ENCODE measurements at regions not wholly inside any gene's neighbourhood (a gene's known extent, or its start where the extent isn't known, plus 50 kb on each side); places are given as distances from the start of the nearest gene placed in this dataset.

DNA sequence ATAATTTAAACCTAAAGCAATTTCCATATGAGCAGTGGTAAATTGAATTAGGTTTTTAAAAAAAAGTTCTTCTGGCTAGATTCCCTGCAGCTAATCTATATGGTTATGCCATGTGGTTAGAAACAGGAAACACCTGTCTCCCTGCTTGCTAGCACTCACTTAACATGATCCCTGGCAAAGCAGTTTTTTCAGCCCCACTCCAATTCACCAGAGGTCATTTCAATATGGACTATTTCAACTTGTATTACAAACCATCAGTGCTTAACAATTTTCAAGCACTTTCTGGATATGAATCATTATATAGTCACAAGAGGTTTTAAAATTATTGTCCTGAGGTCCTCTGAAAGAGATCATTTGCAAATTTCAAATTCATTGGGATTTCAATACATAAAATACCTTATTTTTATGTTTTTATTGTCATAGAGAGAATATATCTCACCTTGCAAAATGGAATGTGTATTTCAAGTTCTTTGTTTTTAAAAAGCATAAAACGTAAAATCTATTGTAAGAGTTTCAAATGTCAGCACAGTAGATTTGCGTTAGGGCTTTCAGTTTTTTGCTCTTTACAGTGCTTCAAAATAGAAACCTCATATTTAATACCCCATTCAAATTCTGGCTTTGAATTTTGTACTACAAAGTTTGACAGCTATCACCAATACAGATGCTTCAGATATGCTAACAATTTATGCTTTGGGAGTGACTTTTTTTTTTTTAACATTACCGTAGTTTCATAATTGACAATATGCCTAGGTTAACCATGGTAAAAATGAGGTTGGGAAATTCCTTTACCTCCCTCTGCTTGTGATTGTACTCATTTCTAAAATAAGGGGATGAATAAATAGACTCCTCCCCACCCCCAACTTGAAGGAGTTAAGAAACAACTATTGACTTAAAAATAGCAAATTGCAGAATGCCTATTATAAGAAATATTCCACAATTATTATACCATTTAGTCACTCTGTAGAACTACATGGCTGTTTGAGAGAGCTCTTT, 117.5 kb upstream of the HGF start:
- no TSS peak for BruUV-seq (replicated peaks)
- Histone ChIP-seq H3K4me2 (no peak overlapping the region), H3K9me2 (ENCODE audit: insufficient read depth) (no peaks in the 10 kb centered on the region), H3K79me2 (ENCODE audit: low read depth) (no peaks in the 10 kb centered on the region), H4K20me1 (ENCODE audit: insufficient read depth) (no peaks in the 10 kb centered on the region), H2AFZ (no peak overlapping the region), H3K9me3 (ENCODE audit: insufficient read depth, low read depth) (no peaks in the 10 kb centered on the region; the same call in 1 of the 2 replicates), H3K36me3 (ENCODE audit: low read depth) (no peaks in the 10 kb centered on the region), H3K4me3 (no peak overlapping the region), H3K27ac (no peak overlapping the region), H3F3A (ENCODE audit: insufficient read depth, low read depth) (no peaks in the 10 kb centered on the region), H3K27me3 (ENCODE audit: insufficient read depth, low read depth) (no peaks in the 10 kb centered on the region), H3K4me1 (replicated peaks; ENCODE audit: insufficient read depth) (no peaks in the 10 kb centered on the region)
- ChIA-PET POLR2A (ENCODE audit: unreplicated experiment) (no interaction called here), CTCF (no interaction called here)
- TF ChIP-seq, protein P1, sequence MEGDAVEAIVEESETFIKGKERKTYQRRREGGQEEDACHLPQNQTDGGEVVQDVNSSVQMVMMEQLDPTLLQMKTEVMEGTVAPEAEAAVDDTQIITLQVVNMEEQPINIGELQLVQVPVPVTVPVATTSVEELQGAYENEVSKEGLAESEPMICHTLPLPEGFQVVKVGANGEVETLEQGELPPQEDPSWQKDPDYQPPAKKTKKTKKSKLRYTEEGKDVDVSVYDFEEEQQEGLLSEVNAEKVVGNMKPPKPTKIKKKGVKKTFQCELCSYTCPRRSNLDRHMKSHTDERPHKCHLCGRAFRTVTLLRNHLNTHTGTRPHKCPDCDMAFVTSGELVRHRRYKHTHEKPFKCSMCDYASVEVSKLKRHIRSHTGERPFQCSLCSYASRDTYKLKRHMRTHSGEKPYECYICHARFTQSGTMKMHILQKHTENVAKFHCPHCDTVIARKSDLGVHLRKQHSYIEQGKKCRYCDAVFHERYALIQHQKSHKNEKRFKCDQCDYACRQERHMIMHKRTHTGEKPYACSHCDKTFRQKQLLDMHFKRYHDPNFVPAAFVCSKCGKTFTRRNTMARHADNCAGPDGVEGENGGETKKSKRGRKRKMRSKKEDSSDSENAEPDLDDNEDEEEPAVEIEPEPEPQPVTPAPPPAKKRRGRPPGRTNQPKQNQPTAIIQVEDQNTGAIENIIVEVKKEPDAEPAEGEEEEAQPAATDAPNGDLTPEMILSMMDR (conservative IDR thresholded peaks at IDR 0.05), result no peak
- TF ChIP-seq EZH2 (IDR thresholded peaks at IDR 0.05; ENCODE audit: low read depth), result no peak
- intact Hi-C loops (cut with micrococcal nuclease; ENCODE audit: unreplicated experiment), result no loop called here
- DNase-seq, result no peak

DNA sequence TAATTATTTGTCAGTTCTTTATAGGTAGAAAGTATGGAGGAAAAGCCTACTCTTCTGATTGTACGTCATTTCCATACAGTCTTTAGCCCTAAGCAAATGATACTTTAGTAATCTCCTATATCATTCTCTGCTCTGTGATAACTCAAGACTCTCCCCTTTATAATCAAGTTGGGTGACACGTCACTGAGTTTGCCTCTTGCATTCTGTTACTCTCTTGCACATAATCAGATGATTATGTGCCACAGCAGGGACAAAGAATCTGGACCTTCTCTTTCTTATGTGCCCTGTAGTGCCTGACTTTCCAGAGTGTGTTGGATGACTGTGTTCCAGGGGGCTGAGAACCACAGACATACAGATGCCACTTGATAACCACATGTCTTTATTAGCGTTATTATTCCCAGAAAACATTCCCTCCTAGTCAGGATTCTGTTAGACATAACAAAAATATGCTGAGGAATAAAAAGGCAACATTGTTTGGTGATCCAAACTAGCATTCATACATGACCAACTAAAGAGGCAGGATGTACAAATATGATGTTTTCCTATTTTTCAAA, 116.4 kb upstream of the HGF start:
- intact Hi-C loops (cut with micrococcal nuclease; ENCODE audit: unreplicated experiment), result no loop called here
- CTCF ChIA-PET, result no interaction called here
- Histone ChIP-seq H3K4me3 (no peak overlapping the region), H3K4me1 (replicated peaks; ENCODE audit: insufficient read depth) (no peaks in the 10 kb centered on the region), H3K79me2 (ENCODE audit: low read depth) (no peaks in the 10 kb centered on the region), H3K36me3 (ENCODE audit: low read depth) (no peaks in the 10 kb centered on the region), H3K27ac (no peak overlapping the region), H3K4me2 (no peak overlapping the region), H3K27me3 (ENCODE audit: insufficient read depth, low read depth) (no peaks in the 10 kb centered on the region), H4K20me1 (ENCODE audit: insufficient read depth) (no peaks in the 10 kb centered on the region), H2AFZ (0 out of 2 replicates have a peak overlapping the region, but pooled peaks have one; percentile 22), H3K9me3 (ENCODE audit: insufficient read depth, low read depth) (no peaks in the 10 kb centered on the region; the same call in 1 of the 2 replicates), H3K9me2 (ENCODE audit: insufficient read depth) (no peaks in the 10 kb centered on the region), H3F3A (ENCODE audit: insufficient read depth, low read depth) (no peaks in the 10 kb centered on the region)
- DNase-seq, result no peak
- POLR2A ChIA-PET (ENCODE audit: unreplicated experiment), result no interaction called here
- TF ChIP-seq, protein P1 (conservative IDR thresholded peaks at IDR 0.05), result no peak
- no peak for TF ChIP-seq EZH2 (IDR thresholded peaks at IDR 0.05; ENCODE audit: low read depth)
- BruUV-seq (replicated peaks), result no TSS peak

DNA sequence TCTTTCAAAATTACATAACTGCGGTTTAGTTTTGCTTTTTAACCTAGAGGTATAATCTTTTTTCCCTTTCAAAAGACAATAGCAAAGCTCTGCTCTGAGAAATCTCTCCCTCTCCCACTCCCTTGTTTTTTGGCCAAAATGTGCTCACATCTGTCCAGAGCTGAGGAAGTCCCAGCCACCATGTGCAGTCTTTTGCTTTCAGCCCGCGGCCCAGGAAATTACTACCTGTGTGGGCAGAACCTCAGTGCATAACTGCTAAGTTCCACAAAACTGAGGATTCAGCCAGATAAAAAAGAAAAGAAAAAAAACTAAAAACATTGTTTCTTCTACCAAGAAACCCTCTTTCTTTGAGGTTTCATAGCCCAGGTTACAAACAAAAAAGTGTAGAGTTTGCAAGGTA, 115.0 kb upstream of the HGF start:
- TF ChIP-seq, protein P1 (conservative IDR thresholded peaks at IDR 0.05), result no peak
- no peak for TF ChIP-seq EZH2 (IDR thresholded peaks at IDR 0.05; ENCODE audit: low read depth)
- Histone ChIP-seq H3K27me3 (ENCODE audit: insufficient read depth, low read depth) (no peaks in the 10 kb centered on the region), H3K9me3 (ENCODE audit: insufficient read depth, low read depth) (no peaks in the 10 kb centered on the region; the same call in 1 of the 2 replicates), H3K36me3 (ENCODE audit: low read depth) (no peaks in the 10 kb centered on the region), H3K4me1 (replicated peaks; ENCODE audit: insufficient read depth) (no peaks in the 10 kb centered on the region), H3K4me2 (no peak overlapping the region), H3K27ac (no peak overlapping the region), H3K4me3 (no peak overlapping the region), H3F3A (ENCODE audit: insufficient read depth, low read depth) (no peaks in the 10 kb centered on the region), H4K20me1 (ENCODE audit: insufficient read depth) (no peaks in the 10 kb centered on the region), H3K79me2 (ENCODE audit: low read depth) (no peaks in the 10 kb centered on the region), H2AFZ (no peak overlapping the region), H3K9me2 (ENCODE audit: insufficient read depth) (no peaks in the 10 kb centered on the region)
- no TSS peak for BruUV-seq (replicated peaks)
- DNase-seq, result no peak
- CTCF ChIA-PET, result no interaction called here
- POLR2A ChIA-PET (ENCODE audit: unreplicated experiment), result no interaction called here
- intact Hi-C loops (cut with micrococcal nuclease; ENCODE audit: unreplicated experiment), result no loop called here

All from PC-9 (cell line).